ENCODE measurements at regions not wholly inside any gene's neighbourhood (a gene's known extent, or its start where the extent isn't known, plus 50 kb on each side); places are given as distances from the start of the nearest gene placed in this dataset.
A peak's percentile ranks its signal among the peaks of the same experiment; 100 is the strongest.

- TF ChIP-seq TCF7L2 (IDR thresholded peaks at IDR 0.05; ENCODE audit: borderline replicate concordance, extremely low read depth, insufficient read depth, insufficient read length) (no peak), CEBPB (IDR thresholded peaks at IDR 0.05; ENCODE audit: low read depth) (peak; percentile 51; the same call in 1 of the 2 replicates)
- no peak for DNase-seq (ENCODE audit: low read depth, low spot score)
- Histone ChIP-seq H3K9me2 (ENCODE audit: insufficient read depth) (no peaks in the 10 kb centered on the region), H3K36me3 (ENCODE audit: control insufficient read depth in 1 of 2, insufficient read depth in 2 of 2, low read length in 2 of 2) (no peaks in the 10 kb centered on the region), H3K9me3 (ENCODE audit: control insufficient read depth in 1 of 2, insufficient read depth in 1 of 2, low read depth in 1 of 2, low read length in 2 of 2) (no peaks in the 10 kb centered on the region; a peak in 1 of 4 replicates), H2AFZ (ENCODE audit: low read depth, low read length, poor library complexity, severe bottlenecking) (peak overlapping the region; percentile 37), H4K20me1 (ENCODE audit: insufficient read depth) (no peaks in the 10 kb centered on the region), H3K4me3 (replicated peaks in 1 of 2; ENCODE audit: low read depth in 1 of 2, low read length in 2 of 2) (no peak overlapping the region), H3K4me2 (ENCODE audit: low read length) (no peak overlapping the region), H3K4me1 (ENCODE audit: control insufficient read depth in 1 of 2, insufficient read depth in 2 of 2, low read length in 2 of 2) (peaks cover 6 to 26% of the 10 kb centered on the region in 2 experiments; a peak in 3 of 4 replicates), H3K79me2 (ENCODE audit: insufficient read depth, low read length) (no peaks in the 10 kb centered on the region), H3K27ac (ENCODE audit: low read depth, low read length) (no peak overlapping the region), H3K27me3 (ENCODE audit: insufficient read depth, low read length) (no peaks in the 10 kb centered on the region), H3K9ac (ENCODE audit: low read length) (no peak overlapping the region)
- intact Hi-C loops (cut with micrococcal nuclease) = no loop called here
- ChIA-PET CTCF (no interaction called here), POLR2A (no interaction called here), RAD21 (ENCODE audit: low non-redundant PET in 1 of 2, low total read pairs in 2 of 2, uncharacterized antibody in 2 of 2, unreplicated experiment in 2 of 2) (no interaction called here)
- BruUV-seq (replicated peaks) = no TSS peak
- no peak for ATAC-seq
Measured at GRCh38 chr3:31043184-31043819, 148.8 kb upstream of the GADL1 start.

GRCh38 chr3:31047673-31048072 is 153.2 kb upstream of the GADL1 start:
- Histone ChIP-seq H3K27me3 (ENCODE audit: insufficient read depth, low read length) (no peaks in the 10 kb centered on the region), H3K9me3 (ENCODE audit: control insufficient read depth in 1 of 2, insufficient read depth in 1 of 2, low read depth in 1 of 2, low read length in 2 of 2) (no peaks in the 10 kb centered on the region; a peak in 1 of 4 replicates), H3K9ac (ENCODE audit: low read length) (no peak overlapping the region), H3K4me1 (ENCODE audit: control insufficient read depth in 1 of 2, insufficient read depth in 2 of 2, low read length in 2 of 2) (peaks cover 0 to 7% of the 10 kb centered on the region in 2 experiments; a peak in 2 of 4 replicates), H3K4me3 (replicated peaks in 1 of 2; ENCODE audit: low read depth in 1 of 2, low read length in 2 of 2) (no peak overlapping the region), H3K36me3 (ENCODE audit: control insufficient read depth in 1 of 2, insufficient read depth in 2 of 2, low read length in 2 of 2) (no peaks in the 10 kb centered on the region), H2AFZ (ENCODE audit: low read depth, low read length, poor library complexity, severe bottlenecking) (no peak overlapping the region), H3K4me2 (ENCODE audit: low read length) (no peak overlapping the region), H3K79me2 (ENCODE audit: insufficient read depth, low read length) (no peaks in the 10 kb centered on the region), H3K27ac (ENCODE audit: low read depth, low read length) (no peak overlapping the region), H4K20me1 (ENCODE audit: insufficient read depth) (no peaks in the 10 kb centered on the region), H3K9me2 (ENCODE audit: insufficient read depth) (no peaks in the 10 kb centered on the region)
- no TSS peak for BruUV-seq (replicated peaks)
- RAD21 ChIA-PET (ENCODE audit: low non-redundant PET in 1 of 2, low total read pairs in 2 of 2, uncharacterized antibody in 2 of 2, unreplicated experiment in 2 of 2) = no interaction called here
- TF ChIP-seq TCF7L2 (IDR thresholded peaks at IDR 0.05; ENCODE audit: borderline replicate concordance, extremely low read depth, insufficient read depth, insufficient read length) (no peak), ZBTB33 (IDR thresholded peaks at IDR 0.05; ENCODE audit: extremely low read depth, insufficient replicate concordance, low read length) (no peak), MAX (IDR thresholded peaks at IDR 0.05) (no peak), SP1 (IDR thresholded peaks at IDR 0.05; ENCODE audit: low read depth) (no peak)
- POLR2A ChIA-PET = no interaction called here
- CTCF ChIA-PET = no interaction called here
- no peak for ATAC-seq
- DNase-seq (ENCODE audit: low read depth, low spot score) = no peak
- intact Hi-C loops (cut with micrococcal nuclease) = no loop called here

All from HCT116 (cell line).